Left colon (tissue), 2 donors: ENCODE measurements at regions not wholly inside any gene's neighbourhood (a gene's known extent, or its start where the extent isn't known, plus 50 kb on each side); places are given as distances from the start of the nearest gene placed in this dataset.

Source experiments
- ATAC-seq: fragments of 200-7000 bp; cut with Tn5 transposase; one replicate; pipeline ENCODE4 v1.9.1; 2020; ENCODE audit warnings: mild to moderate bottlenecking, moderate library complexity
- DNase-seq, 2 donors: peaks; one replicate each; pipeline ENCODE4 v3.0.0-alpha.2; 2020
- intact Hi-C, 2 donors: fragments of 100-400 bp; cut with DNase I in 1 of 2; cut with micrococcal nuclease in 1 of 2; formaldehyde crosslinking; loops; one replicate each; pipeline versions ENCODE4 v1.11.2 to v1.14.0; 2022; cut with DNase I, micrococcal nuclease
- donor health status: DM: no; HTN: no; CAD: no.
- donor health status: DM: yes; HTN: yes; CAD: no.

GRCh38 chr5:167725741-167726140, 565.7 kb upstream of the WWC1 start:
- ATAC-seq (no peak), DNase-seq (no peak)
- intact Hi-C loops = no loop called here

DNA sequence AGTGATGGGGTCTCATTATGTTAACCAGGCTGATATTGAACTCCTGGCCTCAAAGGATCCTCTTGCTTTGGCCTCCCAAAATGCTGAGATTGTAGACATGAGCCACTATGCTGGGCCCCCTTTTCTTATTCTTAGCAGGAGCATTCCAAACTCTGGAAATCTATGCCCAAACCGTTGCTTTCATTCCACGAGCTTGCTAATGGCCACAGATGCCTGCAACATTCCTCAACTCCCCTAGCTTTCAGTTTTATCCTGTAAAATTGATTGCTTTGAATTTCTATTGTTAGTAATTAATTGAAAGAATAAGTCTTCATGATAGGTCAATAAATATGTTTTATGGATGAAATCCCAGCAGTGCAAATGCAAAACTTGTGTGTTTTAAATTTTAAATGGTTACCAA, 564.8 kb upstream of the WWC1 start:
- ATAC-seq (no peak), DNase-seq (no peak)
- intact Hi-C loops = no loop called here

GRCh38 chr5:167730121-167730520, 561.3 kb upstream of the WWC1 start:
- intact Hi-C loops = no loop called here
- ATAC-seq (no peak), DNase-seq (no peak)

GRCh38 chr5:167730656-167731055, 560.8 kb upstream of the WWC1 start:
- intact Hi-C loops = no loop called here
- ATAC-seq = no peak
- DNase-seq = no peak

- intact Hi-C loops = no loop called here
- no peak for ATAC-seq
- DNase-seq = no peak
These were observed 559.5 kb upstream of the WWC1 start for GRCh38 chr5:167731951-167732350.

GRCh38 chr5:167732499-167732898, 558.9 kb upstream of the WWC1 start:
- no peak for ATAC-seq
- no peak for DNase-seq
- intact Hi-C loops = no loop called here

GRCh38 chr5:167736992-167737391, 554.5 kb upstream of the WWC1 start:
- intact Hi-C loops = no loop called here
- no peak for DNase-seq
- no peak for ATAC-seq

- ATAC-seq = no peak
- DNase-seq = no peak
- intact Hi-C loops = no loop called here
These were observed 547.6 kb upstream of the WWC1 start for GRCh38 chr5:167743695-167744464.

- DNase-seq = no peak
- ATAC-seq = no peak
- intact Hi-C loops = no loop called here
These were observed 545.6 kb upstream of the WWC1 start for GRCh38 chr5:167745868-167746267.

DNA sequence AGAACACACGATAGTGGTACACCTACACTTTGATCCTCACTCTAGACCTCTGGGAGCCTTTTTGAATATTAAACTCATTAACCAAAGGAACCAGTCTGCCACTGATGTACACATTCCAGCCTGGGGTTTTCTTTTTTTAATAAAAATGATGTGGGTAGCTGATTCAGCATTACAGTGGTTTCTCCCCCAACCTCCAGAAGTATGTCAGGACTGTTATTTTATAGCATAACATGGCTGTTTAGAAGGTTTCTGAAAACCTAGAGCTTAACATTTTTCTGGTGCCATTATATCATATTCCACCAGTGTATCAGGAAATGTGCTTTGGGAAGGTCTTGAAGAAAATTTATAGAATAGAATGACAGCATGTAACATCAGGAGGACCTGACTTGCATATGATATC, 540.9 kb upstream of the WWC1 start:
- intact Hi-C loops = no loop called here
- no peak for DNase-seq
- no peak for ATAC-seq

DNA sequence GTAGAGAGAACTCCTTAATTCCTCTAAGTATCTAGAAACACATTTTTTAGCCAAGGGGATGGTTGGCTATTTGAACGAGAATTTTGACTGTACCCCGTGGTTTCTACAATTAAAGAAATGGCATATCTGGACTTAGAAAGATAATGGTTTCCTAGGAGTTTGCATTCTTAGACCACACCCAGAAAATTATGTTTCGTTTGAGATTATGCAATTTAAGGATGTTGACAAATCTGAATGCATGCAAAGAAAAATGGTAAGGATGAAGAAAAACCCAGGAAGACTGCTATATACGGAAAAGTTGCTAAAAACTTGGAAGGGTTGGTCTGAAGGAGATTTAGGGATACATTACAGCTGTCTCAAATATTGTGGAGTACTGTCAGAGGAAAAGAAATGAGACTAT, 538.5 kb upstream of the WWC1 start:
- ATAC-seq (no peak), DNase-seq (no peak)
- intact Hi-C loops = no loop called here

- no peak for DNase-seq
- intact Hi-C loops = no loop called here
These were observed 537.5 kb upstream of the WWC1 start for GRCh38 chr5:167753725-167754490.

GRCh38 chr5:167754501-167755021, 536.9 kb upstream of the WWC1 start:
- ATAC-seq (no peak), DNase-seq (no peak)
- intact Hi-C loops = no loop called here

More at GRCh38 chr5:167753725-167754490, 537.5 kb upstream of the WWC1 start:
- ATAC-seq = peak; percentile 73

DNA sequence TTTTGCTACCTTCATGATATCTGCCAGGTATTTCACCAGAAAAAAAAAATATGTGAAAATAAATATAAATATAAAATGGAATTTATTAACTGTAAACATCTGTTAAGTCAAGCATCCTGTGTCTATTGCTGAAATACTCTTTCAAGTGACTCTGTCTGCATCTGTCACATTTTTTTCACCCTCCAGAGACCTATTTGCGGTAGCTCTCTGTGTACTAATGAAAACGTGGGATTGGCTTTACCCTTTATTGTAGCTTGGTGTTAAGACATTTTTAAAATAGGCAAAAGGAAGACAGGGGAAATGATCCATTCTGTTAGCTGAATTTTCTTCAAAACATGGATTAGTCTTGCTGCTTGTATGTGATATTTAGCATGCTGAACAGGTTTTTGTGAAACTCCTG, 536.0 kb upstream of the WWC1 start:
- ATAC-seq (no peak), DNase-seq (no peak)
- intact Hi-C loops = no loop called here

GRCh38 chr5:167759057-167759821, 532.2 kb upstream of the WWC1 start:
- no peak for DNase-seq
- intact Hi-C loops = no loop called here
- ATAC-seq = no peak

GRCh38 chr5:167763772-167764171, 527.7 kb upstream of the WWC1 start:
- DNase-seq (no peak), ATAC-seq (no peak)
- intact Hi-C loops = no loop called here

- DNase-seq (no peak), ATAC-seq (no peak)
These were observed 526.7 kb upstream of the WWC1 start for GRCh38 chr5:167764641-167765289.

GRCh38 chr5:167765352-167765751, 526.1 kb upstream of the WWC1 start:
- ATAC-seq = no peak
- intact Hi-C loops = no loop called here

More at GRCh38 chr5:167764641-167765289, 526.7 kb upstream of the WWC1 start:
- intact Hi-C loops = no loop called here

GRCh38 chr5:167766957-167767356, 524.5 kb upstream of the WWC1 start:
- ATAC-seq = no peak
- intact Hi-C loops = no loop called here

More at GRCh38 chr5:167765352-167765751, 526.1 kb upstream of the WWC1 start:
- no peak for DNase-seq

More at GRCh38 chr5:167766957-167767356, 524.5 kb upstream of the WWC1 start:
- no peak for DNase-seq
